Stimulated activated CD4-positive, alpha-beta T cell treated with anti-CD3 and anti-CD28 coated beads, TNF-alpha, amount 100 ng/mL, for 4 hours (primary cell): ENCODE measurements at regions not wholly inside any gene's neighbourhood (a gene's known extent, or its start where the extent isn't known, plus 50 kb on each side); places are given as distances from the start of the nearest gene placed in this dataset.
"Not testable (repeated sequence)": the region's sequence is repeated elsewhere in the genome, so short reads cannot be mapped to it uniquely, and the experiment has no call there.

Experiments used
- DNase-seq, 3 experiments: peaks; one replicate each; pipeline ENCODE4 v3.0.0-alpha.2; 2020; ENCODE audit warnings: low read depth in 3 of 3

- DNase-seq, result not testable (repeated sequence)
Observed at GRCh38 chr9:71508141-71508540, 260.2 kb downstream of the CEMIP2 start.

DNA sequence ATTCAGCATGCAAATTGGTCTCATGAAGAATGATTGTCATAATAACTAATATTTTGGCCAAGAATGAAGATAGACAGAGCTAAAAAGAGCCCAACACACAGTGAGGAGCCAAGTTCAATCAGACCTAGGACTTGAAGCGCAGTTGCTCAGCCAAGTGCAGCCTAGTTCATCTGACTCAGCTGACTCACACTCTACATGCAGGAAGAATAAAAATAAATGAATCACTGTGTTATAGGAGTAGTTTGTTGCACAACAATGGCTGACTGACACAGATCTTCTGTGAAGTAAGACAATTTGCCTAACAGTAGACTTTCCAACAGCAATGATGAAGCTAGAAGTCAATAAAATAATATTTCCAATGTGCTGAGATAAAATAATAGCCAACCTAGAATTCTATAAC is 261.5 kb downstream of the CEMIP2 start:
- DNase-seq, result no peak

DNA sequence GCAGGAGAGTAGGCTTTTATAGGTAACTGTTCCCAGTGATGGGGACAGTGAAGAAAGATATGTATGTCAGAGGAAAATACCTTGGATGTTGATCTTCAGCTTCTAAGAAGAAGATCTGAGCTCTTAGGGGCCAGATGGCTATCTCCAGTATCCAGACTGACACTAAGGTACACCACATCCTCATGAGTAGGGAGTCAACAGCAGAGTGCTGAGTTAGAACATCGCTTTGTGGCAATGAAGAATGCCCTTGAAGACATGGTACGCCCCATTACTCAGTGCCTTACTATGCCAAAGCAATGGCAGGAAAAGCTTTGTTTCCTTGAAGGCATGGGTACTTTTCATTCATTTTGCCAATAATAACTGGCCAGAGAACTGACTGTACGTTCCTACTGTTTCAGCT is 263.7 kb downstream of the CEMIP2 start:
- DNase-seq, result no peak

DNA sequence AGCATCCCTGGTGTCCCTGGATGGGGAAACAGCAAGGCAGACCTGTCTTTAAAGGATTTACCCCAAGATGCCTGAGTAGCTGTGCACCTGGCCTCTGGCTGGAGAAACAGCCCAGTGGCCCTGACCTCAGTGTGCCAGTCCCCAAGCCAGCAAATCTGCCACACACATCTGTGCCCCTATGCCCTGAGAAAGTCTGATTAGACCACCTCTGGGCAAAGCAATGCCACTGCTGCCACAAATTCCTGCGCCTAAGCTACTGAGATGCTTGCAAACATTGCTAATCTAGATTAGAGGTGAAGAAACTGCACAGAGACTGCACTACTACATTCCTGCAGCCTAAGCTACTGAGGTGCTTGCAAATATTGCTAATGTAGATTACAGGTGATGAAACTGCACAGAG is 269.6 kb downstream of the CEMIP2 start:
- no peak for DNase-seq

DNA sequence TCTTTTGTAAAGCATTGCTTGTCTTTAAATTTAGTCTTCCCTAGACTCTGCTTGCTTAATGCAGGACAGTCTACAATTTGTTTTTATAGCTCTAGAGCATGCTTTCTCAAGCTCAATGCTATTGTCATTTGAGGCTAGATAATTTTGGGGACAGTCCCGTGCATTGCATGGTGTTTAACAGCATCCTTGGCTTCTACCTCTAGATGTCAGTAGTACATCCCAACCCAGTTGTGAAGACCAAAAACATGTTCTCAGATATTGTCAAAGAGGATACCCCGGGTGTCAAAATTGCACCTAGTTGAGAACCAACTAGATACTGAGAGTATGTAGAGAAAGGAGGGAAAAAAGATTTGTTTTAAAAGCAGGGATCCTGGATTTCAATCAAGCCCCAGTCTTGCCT is 277.5 kb downstream of the CEMIP2 start:
- DNase-seq, result no peak

DNA sequence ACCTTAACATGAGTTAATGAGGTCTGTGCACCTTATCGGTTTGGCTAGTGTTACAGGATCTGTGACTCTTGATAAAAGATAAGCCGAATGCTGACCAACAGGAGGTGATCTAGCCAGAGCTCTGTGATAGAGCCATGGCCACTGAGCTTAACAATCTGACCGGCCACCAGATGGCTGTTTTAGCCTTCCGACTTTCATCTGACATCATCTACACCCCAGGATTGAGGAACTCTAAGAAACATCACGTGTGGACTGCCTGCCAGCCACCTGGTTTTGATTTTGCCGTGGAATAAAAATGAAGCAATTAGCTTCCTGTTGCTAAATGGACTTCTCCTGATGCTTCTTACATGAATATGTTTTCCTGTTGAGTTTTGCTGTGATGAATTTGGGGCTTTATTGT is 281.3 kb downstream of the CEMIP2 start:
- DNase-seq, result no peak

DNA sequence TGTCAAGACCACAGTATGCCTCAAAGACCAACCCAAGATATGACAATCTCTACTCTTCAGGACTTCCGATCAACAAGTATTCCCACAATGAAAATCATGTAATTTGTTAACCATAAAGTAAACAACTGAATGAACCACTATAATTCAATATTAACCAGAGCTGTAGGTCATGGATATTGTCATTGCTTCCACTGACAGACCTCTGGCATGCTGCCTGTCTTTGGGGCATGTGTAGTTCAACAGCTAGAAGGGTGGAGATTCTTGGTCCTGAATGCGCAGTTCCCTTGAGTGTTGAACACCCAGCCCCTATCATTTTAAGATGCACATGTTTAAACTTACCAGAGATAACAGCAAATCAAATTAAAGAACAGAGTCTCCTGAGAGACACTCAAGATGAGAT is 283.0 kb downstream of the CEMIP2 start:
- DNase-seq, result no peak

DNA sequence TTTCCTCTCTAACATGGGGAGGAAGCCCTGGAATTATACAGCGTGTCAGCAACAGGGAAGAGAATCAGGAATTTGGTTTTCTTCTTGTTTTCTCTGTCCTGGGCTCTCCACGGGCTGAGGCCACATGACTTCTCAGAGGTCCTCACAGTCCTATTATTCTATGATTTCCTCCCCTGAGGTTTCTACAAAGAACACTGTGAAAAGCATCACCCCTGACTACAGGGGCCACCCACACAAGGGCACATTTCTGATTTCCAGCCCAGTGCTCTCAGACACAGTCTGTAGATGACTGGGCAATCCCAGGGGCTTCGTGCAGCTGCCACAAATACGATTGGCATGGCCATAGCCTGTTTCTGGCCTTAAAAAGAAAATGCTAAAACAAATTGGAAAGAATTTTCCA is 284.9 kb downstream of the CEMIP2 start:
- no peak for DNase-seq

- no peak for DNase-seq
Observed at GRCh38 chr9:71479621-71480020, 288.7 kb downstream of the CEMIP2 start.

DNA sequence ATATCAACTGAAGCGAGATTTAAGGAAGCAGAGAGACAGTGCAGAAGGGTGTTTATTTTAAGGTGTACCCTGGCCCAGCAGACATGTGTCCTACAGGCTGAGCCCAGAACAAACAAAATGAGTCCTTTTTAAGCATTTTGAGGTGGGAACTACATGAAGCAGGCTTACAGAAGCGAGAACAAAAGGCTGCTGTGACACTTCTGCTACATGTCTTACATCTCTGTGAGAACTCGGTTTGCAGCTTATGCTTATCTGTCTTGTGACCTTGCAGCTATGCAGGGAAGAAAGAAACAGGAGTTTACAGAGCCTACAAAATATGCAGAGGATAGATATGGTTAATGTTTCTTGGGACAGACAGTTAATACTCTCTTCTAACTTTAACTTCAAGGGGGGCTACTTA is 295.9 kb downstream of the CEMIP2 start:
- DNase-seq, result no peak

DNA sequence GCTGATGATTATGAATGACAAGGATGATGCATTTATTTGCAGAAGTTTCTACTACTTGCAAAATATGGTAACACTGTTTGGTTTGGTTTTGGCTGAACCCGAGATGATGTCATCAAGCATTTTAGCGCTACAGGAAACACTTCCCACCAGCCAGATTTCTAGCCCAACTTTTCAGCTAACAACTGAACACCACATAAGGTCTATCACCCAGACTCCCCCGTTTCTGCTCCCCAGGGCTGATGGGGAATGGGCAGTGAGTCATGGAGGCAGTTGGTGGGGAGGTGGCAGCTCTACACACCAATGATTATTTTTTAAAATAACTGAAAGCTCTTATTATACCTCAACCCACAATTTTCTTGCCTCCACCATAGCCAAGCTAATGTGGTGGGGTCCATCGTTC is 302.9 kb downstream of the CEMIP2 start:
- no peak for DNase-seq

- DNase-seq, result no peak
Observed at GRCh38 chr9:71459082-71459481, 309.2 kb downstream of the CEMIP2 start.

- DNase-seq, result no peak
Observed at GRCh38 chr9:71446473-71447411, 321.6 kb downstream of the CEMIP2 start.

DNA sequence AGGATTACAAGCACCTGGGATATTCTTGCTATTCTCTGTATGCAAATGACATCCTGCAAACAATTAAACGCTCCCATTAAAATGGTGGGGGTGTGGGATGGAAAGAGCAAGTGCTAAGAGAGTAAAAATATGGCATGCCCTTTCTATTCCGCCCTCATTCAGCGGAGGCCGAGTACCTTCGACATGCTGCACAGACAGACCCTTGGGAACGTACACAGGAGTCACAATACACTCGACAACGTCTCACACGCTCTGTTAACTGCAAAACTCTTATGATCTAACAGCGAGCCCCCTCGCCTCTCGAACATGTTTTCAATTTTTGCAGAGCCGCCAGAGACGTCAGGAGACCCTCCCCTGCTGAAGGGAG is 322.2 kb downstream of the CEMIP2 start:
- DNase-seq, result no peak

- DNase-seq, result no peak
Observed at GRCh38 chr9:71442937-71443336, 321.5 kb upstream of the TRPM3 start.

GRCh38 chr9:71441266-71441665 is 319.8 kb upstream of the TRPM3 start:
- no peak for DNase-seq

DNA sequence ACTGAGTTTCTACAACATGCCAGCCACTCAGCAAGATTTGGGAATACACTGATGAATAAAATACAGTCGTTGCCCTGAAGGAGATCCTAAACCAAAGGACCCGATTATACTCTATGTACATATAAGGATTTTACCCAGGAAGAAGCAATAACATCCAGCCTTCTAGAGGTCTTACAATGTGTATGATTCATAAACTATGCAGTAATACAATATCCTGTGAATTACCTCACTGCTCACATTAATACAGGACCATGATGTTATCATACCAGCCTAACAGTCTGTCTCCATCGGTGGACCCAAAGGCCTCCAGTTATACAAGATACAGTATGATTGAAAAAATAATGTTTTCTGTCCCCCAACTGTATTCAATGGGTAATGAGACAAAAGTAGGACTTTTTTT is 310.5 kb upstream of the TRPM3 start:
- no peak for DNase-seq

GRCh38 chr9:71407341-71407740 is 285.9 kb upstream of the TRPM3 start:
- not testable (repeated sequence) for DNase-seq

- no peak for DNase-seq
Observed at GRCh38 chr9:71403106-71403505, 281.7 kb upstream of the TRPM3 start.

GRCh38 chr9:71393005-71393404 is 271.6 kb upstream of the TRPM3 start:
- DNase-seq, result no peak

DNA sequence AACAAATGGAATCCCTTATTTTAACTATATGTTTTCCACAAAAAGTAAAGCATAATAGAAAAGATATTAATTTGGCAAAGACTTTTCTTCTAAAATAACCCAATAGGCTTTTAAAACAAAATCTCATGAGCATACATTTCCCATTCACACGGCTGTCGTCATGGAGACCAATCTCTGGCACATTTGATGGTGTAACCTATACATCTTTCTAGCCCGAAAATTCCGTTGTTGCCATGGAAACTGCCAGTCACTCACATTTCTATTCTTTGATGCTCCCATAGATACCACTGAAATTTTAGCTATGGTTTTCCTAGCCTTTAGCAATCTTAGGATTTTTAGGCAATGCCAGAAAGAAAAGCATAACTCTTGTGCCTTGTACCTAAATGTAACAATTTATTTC is 262.9 kb upstream of the TRPM3 start:
- DNase-seq, result no peak

- DNase-seq, result no peak
Observed at GRCh38 chr9:71383308-71383940, 262.0 kb upstream of the TRPM3 start.

- DNase-seq, result no peak
Observed at GRCh38 chr9:71368157-71368556, 246.7 kb upstream of the TRPM3 start.
